Right kidney (tissue), 1 donor: ENCODE measurements at regions not wholly inside any gene's neighbourhood (a gene's known extent, or its start where the extent isn't known, plus 50 kb on each side); places are given as distances from the start of the nearest gene placed in this dataset.
"Not testable (repeated sequence)": the region's sequence is repeated elsewhere in the genome, so short reads cannot be mapped to it uniquely, and the experiment has no call there.

Experiments used
- DNase-seq: peaks from one replicate; pipeline ENCODE4 v3.0.0-alpha.2; 2016

GRCh38 chr1:22334860-22335550, 116.6 kb upstream of the ZBTB40 start:
- no peak for DNase-seq

DNA sequence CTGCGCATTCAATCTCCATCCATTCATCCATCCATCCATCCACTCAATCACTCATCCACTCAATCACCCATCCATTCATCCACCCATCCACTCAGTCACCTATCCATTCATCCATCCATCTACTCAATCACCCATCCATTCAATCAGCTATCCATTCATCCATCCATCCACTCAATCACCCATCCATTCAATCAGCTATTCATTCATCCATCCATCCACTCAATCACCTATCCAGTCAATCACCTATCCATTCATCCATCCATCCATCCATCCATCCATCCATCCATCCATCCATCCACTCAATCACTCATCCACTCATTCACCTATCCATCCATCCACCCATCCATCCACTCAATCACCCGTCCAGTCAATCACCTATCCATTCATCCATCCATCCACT, 115.4 kb upstream of the ZBTB40 start:
- not testable (repeated sequence) for DNase-seq

- DNase-seq: not testable (repeated sequence)
Observed at GRCh38 chr1:22336696-22337545, 114.7 kb upstream of the ZBTB40 start.

DNA sequence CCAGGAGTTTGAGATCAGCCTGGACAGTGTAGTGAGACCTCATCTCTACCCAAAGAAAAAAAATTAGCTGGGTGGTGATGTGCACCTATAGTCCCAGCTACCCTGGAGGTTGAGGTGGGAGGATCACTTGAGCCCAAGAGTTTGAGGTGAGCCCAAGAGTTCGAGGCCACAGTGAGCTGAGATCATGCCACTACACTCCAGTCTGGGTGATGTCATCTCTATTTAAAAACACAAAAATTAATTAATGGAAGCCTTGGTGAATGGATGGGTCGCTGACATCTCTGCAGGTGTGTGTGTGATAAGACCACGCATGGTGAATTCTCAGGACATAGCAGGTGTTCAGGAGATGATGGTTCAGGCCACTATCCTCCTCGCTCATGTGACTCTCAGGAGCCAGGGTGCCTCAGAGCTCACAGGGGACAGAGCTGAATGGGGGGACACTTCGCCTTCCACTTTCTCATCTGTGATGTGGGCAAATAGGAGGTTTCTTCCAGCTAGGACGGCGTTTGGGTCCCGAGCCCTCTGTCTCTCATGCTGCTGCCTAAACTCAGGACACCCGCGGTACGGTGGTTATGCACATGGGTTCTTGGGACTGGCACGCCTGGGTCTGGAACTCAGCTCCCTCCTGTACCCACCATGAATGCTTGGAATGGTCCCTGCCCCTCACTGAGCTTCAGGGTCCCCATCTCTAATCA, 113.4 kb upstream of the ZBTB40 start:
- DNase-seq: no peak

DNA sequence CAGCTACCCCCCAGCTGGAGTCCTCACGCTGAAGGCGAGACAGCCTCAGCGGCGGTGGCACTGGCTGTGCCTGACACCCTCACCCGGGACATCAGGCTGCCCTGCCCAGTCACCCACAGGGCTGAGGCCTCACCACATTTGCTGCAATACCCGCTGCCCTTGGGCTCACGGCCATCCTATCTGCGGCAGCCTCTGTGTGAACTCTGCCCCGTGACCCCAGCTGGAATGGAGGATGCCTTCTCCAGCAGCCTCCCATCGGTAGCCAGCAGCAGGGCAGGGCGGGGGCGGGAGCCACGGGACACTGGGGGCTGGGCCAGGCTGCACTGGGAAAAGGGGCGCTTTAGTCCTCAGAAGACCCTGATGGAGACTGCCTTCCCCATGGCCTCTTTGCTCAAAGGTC, 112.4 kb upstream of the ZBTB40 start:
- no peak for DNase-seq

DNA sequence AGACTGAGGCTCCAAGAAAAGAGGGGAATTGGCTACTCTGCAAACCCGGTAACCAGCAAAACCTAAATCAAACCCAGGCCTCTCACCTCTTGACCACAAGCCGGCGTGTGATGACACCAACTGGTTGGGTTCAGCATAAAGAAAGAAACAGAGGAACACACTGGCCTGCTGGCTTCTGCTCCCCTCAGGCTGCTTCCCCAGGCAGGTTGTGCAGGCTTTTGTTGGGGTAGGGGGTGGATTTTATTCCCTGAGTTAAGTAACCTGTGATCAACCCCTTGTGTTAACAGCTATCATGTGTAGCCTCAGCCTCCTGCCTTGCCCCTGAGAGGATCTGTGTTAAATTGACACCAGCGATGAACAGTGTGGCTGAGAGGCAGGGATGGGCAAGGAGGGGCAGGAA, 111.6 kb upstream of the ZBTB40 start:
- DNase-seq: no peak

GRCh38 chr1:22340873-22341272, 110.8 kb upstream of the ZBTB40 start:
- DNase-seq: no peak

GRCh38 chr1:22341791-22342605, 109.7 kb upstream of the ZBTB40 start:
- DNase-seq: peak; percentile 73

GRCh38 chr1:22342734-22343191, 108.9 kb upstream of the ZBTB40 start:
- DNase-seq: peak; percentile 40

DNA sequence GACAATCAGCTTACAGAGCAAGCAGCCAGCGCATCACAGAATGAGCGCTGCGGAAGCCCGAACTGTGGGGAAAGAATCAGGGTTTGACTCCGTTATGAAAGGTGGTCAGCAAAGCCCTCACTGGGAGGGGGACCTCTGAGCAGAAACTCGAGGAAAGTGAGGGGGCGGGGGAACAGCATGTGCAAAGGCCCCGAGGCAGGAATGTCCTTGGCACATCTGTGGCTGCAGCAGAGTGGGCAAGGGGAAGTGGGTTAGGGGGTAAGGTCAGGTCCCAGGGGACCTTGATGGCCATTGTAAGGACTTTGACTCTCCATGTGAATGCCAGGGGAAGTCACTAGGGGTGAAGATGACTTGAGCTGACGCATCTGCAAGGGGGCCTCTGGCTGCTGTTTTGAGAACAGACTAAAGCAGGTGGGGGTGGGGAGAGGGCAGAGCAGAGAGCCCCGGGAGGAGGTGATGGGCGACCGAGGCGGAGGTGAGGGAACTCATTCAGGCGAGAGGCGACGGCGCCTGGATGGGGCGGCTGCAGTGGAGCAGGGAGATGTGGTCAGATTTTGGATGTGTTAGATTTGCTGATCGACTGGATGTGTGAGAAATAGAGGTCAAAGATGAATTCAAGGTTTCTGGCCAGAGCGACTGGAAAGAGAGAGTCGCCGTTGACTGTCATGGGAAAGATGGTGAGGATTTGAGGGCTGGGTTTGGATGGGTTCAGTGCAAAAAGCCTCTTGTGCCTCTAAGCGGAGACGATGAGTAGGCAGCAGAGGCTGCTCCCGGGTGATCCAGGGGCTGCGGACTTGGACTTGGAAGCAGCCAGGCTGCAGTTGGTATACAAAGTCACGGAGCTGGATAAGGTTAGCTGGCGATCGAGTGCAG, 108.0 kb upstream of the ZBTB40 start:
- no peak for DNase-seq

- DNase-seq: no peak
Observed at GRCh38 chr1:22344329-22344630, 107.4 kb upstream of the ZBTB40 start.

- no peak for DNase-seq
Observed at GRCh38 chr1:22344851-22345560, 106.6 kb upstream of the ZBTB40 start.

DNA sequence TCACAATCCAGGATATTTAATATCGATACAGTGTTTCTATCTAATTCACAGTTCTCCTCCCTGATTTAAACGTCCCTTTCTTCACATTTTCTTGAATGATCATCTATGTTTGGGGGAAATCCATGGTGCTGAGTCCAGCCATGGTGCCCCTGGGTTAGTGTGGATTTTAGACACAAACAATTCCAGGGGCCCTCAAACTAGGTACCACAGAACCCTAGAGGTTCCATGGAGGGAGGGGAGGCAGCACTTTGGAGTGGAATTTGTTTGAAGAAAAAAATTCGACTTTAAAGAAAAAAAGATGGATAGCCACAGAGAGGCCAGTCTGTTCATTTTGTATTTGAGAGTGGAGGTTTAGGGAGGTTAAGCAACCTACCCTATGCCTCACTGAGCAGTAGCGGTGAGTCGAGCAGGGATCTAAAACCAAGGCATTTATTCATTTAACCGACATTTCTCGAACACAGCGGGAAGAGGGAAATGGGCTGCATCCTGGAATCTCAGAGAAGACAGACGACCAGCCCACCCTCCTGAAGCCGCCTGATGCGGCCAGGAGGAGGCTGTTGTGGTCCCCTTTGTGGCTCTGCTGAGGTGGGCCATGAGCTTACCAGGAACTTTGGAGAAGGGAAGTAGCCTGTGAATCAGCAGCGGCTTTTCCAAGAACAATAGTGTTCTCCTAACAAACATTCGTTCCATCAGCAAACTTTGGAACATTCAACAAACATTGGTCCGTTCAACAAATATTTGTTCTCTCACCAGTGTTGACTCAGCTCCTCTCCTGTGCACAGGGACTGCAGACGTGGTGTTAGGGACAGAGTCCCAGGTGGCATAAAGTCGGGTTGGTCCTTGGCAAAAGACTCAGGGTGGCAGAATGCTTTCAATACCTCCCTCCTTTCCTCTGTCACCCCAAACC, 103.5 kb upstream of the ZBTB40 start:
- DNase-seq: no peak

- DNase-seq: no peak
Observed at GRCh38 chr1:22349362-22350043, 102.1 kb upstream of the ZBTB40 start.

DNA sequence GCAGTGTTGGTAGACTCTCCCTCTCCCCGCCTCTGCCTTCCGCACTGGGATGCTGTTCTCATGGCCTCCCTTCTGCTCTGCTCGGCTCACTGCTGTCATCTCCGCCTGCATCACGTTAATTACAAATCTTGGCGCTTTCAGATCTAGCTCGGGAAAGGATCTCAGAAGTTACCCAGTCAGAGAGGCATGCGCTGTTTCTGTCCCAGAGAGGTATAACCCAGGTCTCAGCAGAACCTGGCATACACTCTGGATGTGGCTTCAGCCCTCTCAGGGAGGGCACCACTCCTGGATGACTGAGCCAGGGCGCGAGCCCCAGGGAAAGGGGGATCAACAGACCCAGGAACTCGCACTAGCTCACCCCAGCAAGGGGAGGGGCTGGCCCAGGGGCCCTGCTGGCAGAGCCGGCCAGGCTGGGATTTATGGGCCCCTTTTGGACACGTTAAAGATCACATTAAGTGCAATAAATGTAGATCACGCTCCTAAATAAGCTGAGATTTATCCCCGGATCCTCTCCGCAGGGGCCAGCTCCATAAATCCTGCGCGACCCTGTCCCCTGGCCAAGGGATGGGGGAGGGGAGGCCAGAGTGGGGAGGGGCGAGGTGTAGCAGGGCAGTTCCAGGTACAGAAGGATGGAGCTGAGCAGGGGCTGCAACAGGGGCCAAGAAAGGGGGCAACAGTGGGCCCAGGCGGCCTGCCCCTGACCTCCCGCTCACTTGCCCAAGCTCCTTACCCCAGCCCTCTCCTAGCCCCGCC, 101.3 kb upstream of the ZBTB40 start:
- DNase-seq: peak; percentile 75

GRCh38 chr1:22350924-22351767, 100.5 kb upstream of the ZBTB40 start:
- DNase-seq: peak; percentile 46

DNA sequence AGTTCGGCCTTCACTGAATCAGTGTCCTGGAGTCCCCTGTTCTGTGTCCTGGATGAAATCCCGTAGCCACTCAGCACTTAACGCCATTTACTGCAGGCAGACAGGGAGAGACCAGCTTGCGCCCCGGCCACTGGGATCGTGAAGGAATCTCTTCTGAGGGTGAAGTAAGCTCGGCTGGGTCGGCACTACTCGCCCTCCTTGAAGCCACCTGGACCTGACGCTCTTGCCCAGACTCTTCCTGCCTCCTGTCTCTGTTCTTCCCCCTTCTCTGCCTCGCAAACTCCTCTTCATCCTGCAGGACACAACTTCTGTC, 99.9 kb upstream of the ZBTB40 start:
- DNase-seq: no peak
